GM13976 (cell line): ENCODE measurements at regions not wholly inside any gene's neighbourhood (a gene's known extent, or its start where the extent isn't known, plus 50 kb on each side); places are given as distances from the start of the nearest gene placed in this dataset.
"Not testable (repeated sequence)": the region's sequence is repeated elsewhere in the genome, so short reads cannot be mapped to it uniquely, and the experiment has no call there.

ENCODE experiments used
- DNase-seq: peaks from one replicate; pipeline ENCODE4 v3.0.0; 2012; ENCODE audit warnings: low spot score
- in situ Hi-C: fragments of 300-500 bp; cut with MboI; formaldehyde crosslinking; loops from one replicate; pipeline ENCODE4 v1.12.0; 2022; ENCODE audit warnings: low sequenced_read_pairs, mixed read lengths, inconsistent platforms; ENCODE audit not compliant: unreplicated experiment
- TF ChIP-seq, protein P1 (sequence below): IDR thresholded peaks from 2 replicates; pipeline ENCODE4 v1.5.1; 2012; ENCODE audit warnings: borderline replicate concordance, mild to moderate bottlenecking; ENCODE audit not compliant: insufficient read depth; ENCODE audit errors: extremely low read depth, missing control alignments, control extremely low read depth

DNA sequence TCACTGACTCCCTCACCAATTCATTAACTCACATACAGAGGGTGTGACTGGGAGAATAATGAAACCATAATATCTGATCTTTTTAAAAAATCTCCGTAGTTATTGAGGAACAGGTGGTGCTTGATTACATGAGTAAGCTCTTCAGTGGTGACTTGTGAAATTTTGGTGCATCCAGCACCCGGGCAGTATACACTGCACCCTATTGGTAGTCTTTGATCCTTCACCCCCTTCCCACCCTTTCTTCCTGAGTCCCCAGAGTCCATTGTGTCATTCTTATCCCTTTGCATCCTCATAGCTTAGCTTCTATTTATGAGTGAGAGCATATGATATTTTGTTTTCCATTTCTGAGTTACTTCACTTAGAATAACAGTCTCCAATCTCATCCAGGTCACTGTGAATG, 1143.8 kb downstream of the PCDH19 start:
- TF ChIP-seq, protein P1, sequence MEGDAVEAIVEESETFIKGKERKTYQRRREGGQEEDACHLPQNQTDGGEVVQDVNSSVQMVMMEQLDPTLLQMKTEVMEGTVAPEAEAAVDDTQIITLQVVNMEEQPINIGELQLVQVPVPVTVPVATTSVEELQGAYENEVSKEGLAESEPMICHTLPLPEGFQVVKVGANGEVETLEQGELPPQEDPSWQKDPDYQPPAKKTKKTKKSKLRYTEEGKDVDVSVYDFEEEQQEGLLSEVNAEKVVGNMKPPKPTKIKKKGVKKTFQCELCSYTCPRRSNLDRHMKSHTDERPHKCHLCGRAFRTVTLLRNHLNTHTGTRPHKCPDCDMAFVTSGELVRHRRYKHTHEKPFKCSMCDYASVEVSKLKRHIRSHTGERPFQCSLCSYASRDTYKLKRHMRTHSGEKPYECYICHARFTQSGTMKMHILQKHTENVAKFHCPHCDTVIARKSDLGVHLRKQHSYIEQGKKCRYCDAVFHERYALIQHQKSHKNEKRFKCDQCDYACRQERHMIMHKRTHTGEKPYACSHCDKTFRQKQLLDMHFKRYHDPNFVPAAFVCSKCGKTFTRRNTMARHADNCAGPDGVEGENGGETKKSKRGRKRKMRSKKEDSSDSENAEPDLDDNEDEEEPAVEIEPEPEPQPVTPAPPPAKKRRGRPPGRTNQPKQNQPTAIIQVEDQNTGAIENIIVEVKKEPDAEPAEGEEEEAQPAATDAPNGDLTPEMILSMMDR: no peak
- in situ Hi-C loops: no loop called here
- DNase-seq: no peak

DNA sequence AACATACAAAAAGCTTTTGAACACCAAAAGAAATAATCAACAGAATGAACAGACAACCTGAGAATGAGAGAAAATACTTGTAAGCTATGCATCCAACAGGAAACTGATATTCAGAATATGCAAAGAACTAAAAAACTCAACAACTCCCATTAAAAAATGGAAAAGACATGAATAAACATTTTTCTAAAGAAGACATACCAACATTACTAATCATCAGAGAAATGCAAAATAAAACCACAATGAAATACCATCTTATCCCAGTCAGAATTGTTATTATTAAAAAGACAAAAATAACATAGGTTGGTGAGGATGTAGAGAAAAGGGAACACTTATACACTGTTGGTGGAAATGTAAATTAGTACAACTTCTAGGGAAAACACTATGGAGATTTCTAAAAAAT, 1161.9 kb downstream of the PCDH19 start:
- no peak for DNase-seq
- in situ Hi-C loops: no loop called here
- TF ChIP-seq, protein P1: no peak

DNA sequence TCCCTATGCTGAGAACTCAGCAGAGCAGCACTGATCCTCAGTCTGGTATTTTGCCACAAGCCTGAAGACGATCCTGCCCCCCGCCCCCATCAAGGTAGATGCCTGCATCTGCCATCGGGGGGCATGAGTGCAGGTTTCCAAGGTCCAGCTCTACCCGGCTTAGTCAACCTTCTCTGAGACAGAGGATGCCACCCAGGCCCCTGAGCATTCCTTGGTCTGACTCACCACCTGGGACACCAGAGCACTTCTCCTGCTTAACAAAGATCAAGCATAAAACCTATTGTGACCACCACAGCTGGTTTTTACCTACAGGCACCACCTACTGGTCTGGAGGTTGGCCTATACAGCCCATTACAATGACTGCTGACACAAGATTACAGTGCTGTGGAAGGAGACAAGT, 1168.1 kb downstream of the PCDH19 start:
- in situ Hi-C loops: no loop called here
- TF ChIP-seq, protein P1: no peak
- no peak for DNase-seq

DNA sequence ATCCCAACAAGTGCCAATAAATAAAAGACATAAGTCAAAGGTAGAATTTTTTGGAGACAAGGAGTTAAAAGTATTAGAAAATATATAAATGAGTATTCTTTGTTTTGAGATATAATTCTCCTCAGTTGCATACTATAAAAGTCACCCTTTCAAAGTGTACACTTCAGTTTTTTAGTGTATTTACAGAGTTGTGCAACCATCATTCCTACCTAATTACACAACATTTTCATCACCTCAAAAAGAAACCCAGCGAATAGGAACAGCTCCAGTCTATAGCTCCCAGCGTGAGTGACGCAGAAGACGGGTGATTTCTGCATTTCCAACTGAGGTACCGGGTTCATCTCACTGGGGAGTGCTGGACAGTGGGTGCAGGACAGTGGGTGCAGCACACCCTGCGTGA, 1175.7 kb downstream of the PCDH19 start:
- in situ Hi-C loops, DNase-seq: not testable (repeated sequence)

DNA sequence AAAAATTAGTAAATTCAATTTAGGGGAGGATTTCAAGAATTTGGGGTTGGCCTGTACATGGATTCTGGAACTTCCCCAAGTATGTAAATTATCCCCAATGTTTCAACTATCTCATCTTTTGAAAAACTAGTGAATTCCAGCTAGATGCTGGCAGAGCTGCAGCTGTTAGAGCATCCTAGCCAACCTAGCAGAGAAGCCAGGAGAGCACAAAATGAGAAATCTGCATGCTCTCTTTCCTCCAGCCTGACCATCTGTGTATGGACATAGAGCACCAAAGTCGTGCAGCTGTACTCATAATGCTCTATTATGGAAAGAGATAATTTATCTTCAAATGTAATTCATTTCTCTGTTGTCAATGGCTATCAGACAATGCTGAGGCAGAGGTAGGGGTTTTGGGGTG, 1217.7 kb downstream of the PCDH19 start:
- in situ Hi-C loops: no loop called here
- no peak for DNase-seq
- TF ChIP-seq, protein P1: no peak

DNA sequence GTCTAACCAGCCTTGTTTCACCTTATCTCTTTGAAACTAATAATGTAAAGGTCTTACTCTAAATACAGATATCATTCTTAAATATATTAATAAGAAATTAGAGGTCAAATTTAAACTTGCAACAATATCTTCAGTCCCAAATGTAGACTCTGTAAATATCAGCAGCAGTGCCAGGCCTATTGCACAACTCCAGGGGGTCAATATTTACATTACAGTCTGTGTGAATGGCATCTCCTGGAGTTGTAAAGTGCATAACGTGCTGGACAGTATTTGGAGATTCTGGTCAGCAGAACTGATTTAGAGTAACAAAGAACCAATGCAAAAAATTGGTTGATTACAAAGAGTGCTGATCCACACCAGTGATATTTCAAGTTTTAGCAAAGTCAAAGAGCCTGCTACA, 1225.9 kb downstream of the PCDH19 start:
- TF ChIP-seq, protein P1: no peak
- in situ Hi-C loops: no loop called here
- DNase-seq: no peak

DNA sequence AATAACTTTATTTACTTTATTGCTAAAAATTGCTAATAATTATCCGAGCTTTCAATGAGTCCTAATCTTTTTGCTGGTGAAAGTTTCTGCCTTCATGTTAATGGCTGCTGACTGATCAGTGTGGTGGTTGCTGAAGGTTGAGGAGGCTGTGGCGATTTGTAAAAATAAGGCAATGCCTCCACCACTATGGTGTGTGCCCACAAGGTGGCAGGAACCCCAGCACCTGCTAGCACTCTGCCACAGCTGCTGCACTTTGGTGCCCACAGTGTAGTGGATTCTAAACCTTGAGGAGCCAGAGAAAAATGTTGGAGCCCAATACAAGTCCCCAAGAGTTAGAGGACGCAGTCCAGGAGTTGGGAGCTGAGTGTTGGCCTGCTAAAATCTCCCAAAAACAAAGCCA, 1237.1 kb downstream of the PCDH19 start:
- TF ChIP-seq, protein P1: no peak
- in situ Hi-C loops: no loop called here
- DNase-seq: no peak
